Mesothelial cell of epicardium (in vitro differentiated cells): ENCODE measurements at regions not wholly inside any gene's neighbourhood (a gene's known extent, or its start where the extent isn't known, plus 50 kb on each side); places are given as distances from the start of the nearest gene placed in this dataset.

Experiments
- DNase-seq, 2 experiments: peaks; one replicate each; pipeline ENCODE4 v3.0.0; 2021; ENCODE audit warnings: low spot score in 2 of 2; ENCODE audit not compliant: unreplicated experiment in 2 of 2
- H3K27ac Mint-ChIP-seq: 2 replicates; pipeline ENCODE4 v1.8.0; 2021; ENCODE audit warnings: mixed read lengths
- H3K27me3 Mint-ChIP-seq: 2 replicates; pipeline ENCODE4 v1.8.0; 2021; ENCODE audit warnings: low read depth, mixed read lengths
- H3K36me3 Mint-ChIP-seq: 2 replicates; pipeline ENCODE4 v1.8.0; 2021; ENCODE audit warnings: mixed read lengths
- H3K4me1 Mint-ChIP-seq: 2 replicates; pipeline ENCODE4 v1.8.0; 2021; ENCODE audit warnings: mixed read lengths
- H3K4me3 Mint-ChIP-seq: 2 replicates; pipeline ENCODE4 v1.8.0; 2021; ENCODE audit warnings: mild to moderate bottlenecking, moderate library complexity, mixed read lengths
- H3K9me3 Mint-ChIP-seq: 2 replicates; pipeline ENCODE4 v1.8.0; 2021; ENCODE audit warnings: mixed read lengths
- CTCF ChIP-seq: fragments of 200-600 bp; sonication (generic); IDR thresholded peaks from one replicate; pipeline ENCODE4 v1.5.0; 2021; ENCODE audit warnings: antibody characterized with exemption; ENCODE audit not compliant: unreplicated experiment

GRCh38 chr14:28913056-28913455, 146.5 kb downstream of the FOXG1 start:
- no peaks in the 10 kb centered on the region for H3K9me3 Mint-ChIP-seq
- H3K4me1 Mint-ChIP-seq: no peaks in the 10 kb centered on the region
- TF ChIP-seq CTCF: no peak
- no peak for DNase-seq
- H3K36me3 Mint-ChIP-seq: no peaks in the 10 kb centered on the region
- no peak overlapping the region for H3K4me3 Mint-ChIP-seq
- peaks cover 16% of the 10 kb centered on the region for H3K27me3 Mint-ChIP-seq
- H3K27ac Mint-ChIP-seq: no peak overlapping the region

- Mint-ChIP-seq H3K9me3 (no peaks in the 10 kb centered on the region), H3K4me3 (no peak overlapping the region), H3K36me3 (no peaks in the 10 kb centered on the region), H3K27me3 (peaks cover 6% of the 10 kb centered on the region), H3K4me1 (no peaks in the 10 kb centered on the region), H3K27ac (no peak overlapping the region)
- DNase-seq: no peak
- no peak for TF ChIP-seq CTCF
Observed at GRCh38 chr14:28926122-28926521, 159.5 kb downstream of the FOXG1 start.

GRCh38 chr14:28931999-28932398, 165.4 kb downstream of the FOXG1 start:
- Mint-ChIP-seq H3K9me3 (peaks cover 25% of the 10 kb centered on the region), H3K27me3 (no peaks in the 10 kb centered on the region), H3K4me1 (no peaks in the 10 kb centered on the region), H3K36me3 (no peaks in the 10 kb centered on the region), H3K27ac (no peak overlapping the region), H3K4me3 (no peak overlapping the region)
- TF ChIP-seq CTCF: no peak
- DNase-seq: no peak

- no peak overlapping the region for H3K27ac Mint-ChIP-seq
- peaks cover 37% of the 10 kb centered on the region for H3K9me3 Mint-ChIP-seq
- no peaks in the 10 kb centered on the region for H3K4me1 Mint-ChIP-seq
- no peaks in the 10 kb centered on the region for H3K27me3 Mint-ChIP-seq
- no peak overlapping the region for H3K4me3 Mint-ChIP-seq
- no peak for DNase-seq
- H3K36me3 Mint-ChIP-seq: no peaks in the 10 kb centered on the region
- TF ChIP-seq CTCF: no peak
Observed at GRCh38 chr14:28936601-28937000, 170.0 kb downstream of the FOXG1 start.

GRCh38 chr14:28941758-28942157, 175.2 kb downstream of the FOXG1 start:
- no peaks in the 10 kb centered on the region for H3K4me1 Mint-ChIP-seq
- no peak overlapping the region for H3K27ac Mint-ChIP-seq
- H3K27me3 Mint-ChIP-seq: no peaks in the 10 kb centered on the region
- H3K4me3 Mint-ChIP-seq: no peak overlapping the region
- TF ChIP-seq CTCF: no peak
- peaks cover 16% of the 10 kb centered on the region for H3K9me3 Mint-ChIP-seq
- no peak for DNase-seq
- H3K36me3 Mint-ChIP-seq: no peaks in the 10 kb centered on the region

GRCh38 chr14:28944605-28945004, 178.0 kb downstream of the FOXG1 start:
- H3K9me3 Mint-ChIP-seq: peaks cover 7% of the 10 kb centered on the region
- peaks cover 4% of the 10 kb centered on the region for H3K27me3 Mint-ChIP-seq
- no peak for TF ChIP-seq CTCF
- H3K36me3 Mint-ChIP-seq: no peaks in the 10 kb centered on the region
- no peak overlapping the region for H3K4me3 Mint-ChIP-seq
- H3K4me1 Mint-ChIP-seq: no peaks in the 10 kb centered on the region
- DNase-seq: no peak
- H3K27ac Mint-ChIP-seq: no peak overlapping the region
